GM13977 (cell line): ENCODE measurements at regions not wholly inside any gene's neighbourhood (a gene's known extent, or its start where the extent isn't known, plus 50 kb on each side); places are given as distances from the start of the nearest gene placed in this dataset.

ENCODE experiments used
- DNase-seq: peaks from one replicate; pipeline ENCODE4 v3.0.0; 2012; ENCODE audit warnings: low spot score
- CTCF ChIP-seq: IDR thresholded peaks from 2 replicates; pipeline ENCODE4 v1.5.1; 2012; ENCODE audit warnings: mild to moderate bottlenecking, control low read depth; ENCODE audit not compliant: insufficient read depth; ENCODE audit errors: extremely low read depth, missing control alignments
- in situ Hi-C: fragments of 300-500 bp; cut with MboI; formaldehyde crosslinking; loops from one replicate; pipeline ENCODE4 v1.12.0; 2022; ENCODE audit warnings: low sequenced_read_pairs, low pct_unique_long_range_greater_than_20kb, mixed read lengths, inconsistent platforms; ENCODE audit not compliant: unreplicated experiment

DNA sequence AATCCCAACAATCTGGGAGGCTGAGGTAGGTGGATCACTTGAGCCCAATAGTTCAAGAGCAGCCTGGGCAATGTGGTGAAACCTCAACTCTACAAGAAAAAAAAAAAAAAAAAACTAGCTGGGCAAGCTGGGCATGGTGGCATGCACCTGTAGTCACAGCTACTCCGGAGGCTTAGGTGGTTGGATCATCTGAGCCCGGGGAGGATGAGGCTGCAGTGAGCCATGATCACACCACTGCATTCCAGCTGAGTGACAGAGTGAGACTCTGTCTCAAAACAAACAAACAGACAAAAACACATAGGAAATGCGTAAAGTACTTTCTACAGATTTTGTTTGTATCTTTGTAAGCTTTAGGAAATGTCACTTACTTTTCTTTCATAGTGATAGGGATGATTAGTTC is 307.2 kb upstream of the NR3C2 start:
- in situ Hi-C loops = no loop called here
- no peak for DNase-seq
- TF ChIP-seq CTCF = no peak

DNA sequence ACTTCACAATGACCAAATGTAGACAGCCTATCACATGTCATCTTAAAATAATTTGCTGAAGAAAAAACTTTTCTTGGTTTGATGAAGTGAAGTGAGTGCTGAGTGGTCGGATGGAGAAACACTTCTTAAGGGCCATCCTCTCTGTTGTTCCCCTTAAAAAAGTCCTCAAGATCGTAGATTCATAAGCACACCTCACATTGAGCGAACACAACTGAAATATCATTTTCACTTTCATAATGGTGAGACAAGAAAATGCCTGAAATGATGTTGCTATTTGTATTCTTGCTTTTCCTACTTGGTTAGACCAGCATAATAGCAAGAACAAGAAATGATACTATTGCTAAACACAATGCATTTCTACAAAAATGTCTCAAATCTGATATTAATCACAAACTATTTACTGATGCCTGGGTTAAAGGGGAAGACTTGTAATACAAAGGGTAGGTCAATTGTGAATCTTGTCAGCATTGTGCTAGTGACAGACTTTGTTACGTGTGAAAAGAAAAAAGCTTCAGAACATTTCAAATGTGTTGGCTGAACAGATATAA is 305.6 kb upstream of the NR3C2 start:
- TF ChIP-seq CTCF = no peak
- in situ Hi-C loops = no loop called here
- no peak for DNase-seq

GRCh38 chr4:148740701-148741100 is 298.5 kb upstream of the NR3C2 start:
- no peak for TF ChIP-seq CTCF
- in situ Hi-C loops = no loop called here
- no peak for DNase-seq

GRCh38 chr4:148737061-148737770 is 295.0 kb upstream of the NR3C2 start:
- no peak for TF ChIP-seq CTCF
- no peak for DNase-seq
- in situ Hi-C loops = no loop called here

GRCh38 chr4:148735432-148736155 is 293.4 kb upstream of the NR3C2 start:
- no peak for DNase-seq
- in situ Hi-C loops = no loop called here
- TF ChIP-seq CTCF = no peak

DNA sequence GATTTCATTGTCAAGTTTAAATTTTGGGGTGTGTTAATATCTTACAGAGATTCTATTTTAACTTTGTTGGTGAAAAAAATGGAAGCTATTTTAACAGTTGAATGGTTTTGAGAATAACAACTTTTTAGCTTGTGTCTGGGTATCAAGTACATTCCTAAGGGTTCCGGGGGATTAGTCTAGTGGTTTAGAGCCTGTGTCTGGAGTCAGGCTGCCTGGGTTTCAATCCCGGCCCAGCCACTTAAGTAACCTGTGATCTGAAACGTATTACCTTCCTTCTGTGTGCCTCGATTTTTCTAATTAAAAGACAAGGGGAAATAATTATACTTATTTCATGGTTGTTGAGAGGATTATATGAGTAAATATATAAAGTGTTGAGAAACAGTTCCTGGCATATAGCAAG is 288.6 kb upstream of the NR3C2 start:
- DNase-seq = no peak
- no peak for TF ChIP-seq CTCF
- in situ Hi-C loops = no loop called here
